GM19043 (cell line): ENCODE measurements at regions not wholly inside any gene's neighbourhood (a gene's known extent, or its start where the extent isn't known, plus 50 kb on each side); places are given as distances from the start of the nearest gene placed in this dataset.

Experiments used
- ATAC-seq: cut with Tn5 transposase; IDR thresholded peaks from one replicate; pipeline ENCODE4 v1.9.1; 2021; ENCODE audit warnings: low read depth; ENCODE audit not compliant: unreplicated experiment

DNA sequence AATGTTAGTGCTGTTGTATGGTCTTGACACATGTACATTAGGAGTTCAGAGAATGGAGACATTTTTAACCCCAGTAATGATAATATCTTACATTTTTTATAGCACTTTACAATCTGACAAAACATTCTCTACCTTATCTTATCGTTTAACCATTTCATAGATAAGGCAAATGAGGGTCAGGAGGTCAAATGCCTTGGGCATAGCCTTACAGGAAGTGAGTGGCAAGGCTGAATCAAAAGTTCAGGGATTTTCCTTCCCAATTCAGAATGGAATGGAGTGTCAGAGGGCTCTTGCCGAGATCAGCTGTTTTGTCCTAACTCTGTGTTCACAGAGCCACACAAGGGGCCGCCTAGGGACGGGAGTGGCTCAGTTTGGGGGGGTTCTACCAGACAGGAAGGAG is 57.6 kb upstream of the AK4 start:
- ATAC-seq = no peak

DNA sequence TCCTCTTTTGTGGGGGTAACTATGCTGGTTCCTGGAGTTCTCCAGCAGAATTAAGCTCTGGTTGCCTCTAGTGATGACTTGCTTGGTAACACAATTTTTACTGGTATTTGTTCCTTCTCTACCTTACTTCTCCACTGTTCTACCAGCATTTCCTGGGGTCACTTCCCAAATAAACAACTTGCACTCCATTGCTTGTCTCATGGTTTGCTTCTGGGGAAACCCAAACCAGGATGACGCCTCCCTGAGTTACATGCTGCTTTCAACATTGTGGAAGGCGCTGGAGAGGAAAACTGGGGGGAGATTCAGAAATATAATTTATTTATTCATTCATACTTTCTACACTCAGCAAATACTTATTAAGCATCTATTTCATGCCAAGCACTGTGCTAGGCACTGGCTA is 55.3 kb upstream of the AK4 start:
- ATAC-seq = no peak

DNA sequence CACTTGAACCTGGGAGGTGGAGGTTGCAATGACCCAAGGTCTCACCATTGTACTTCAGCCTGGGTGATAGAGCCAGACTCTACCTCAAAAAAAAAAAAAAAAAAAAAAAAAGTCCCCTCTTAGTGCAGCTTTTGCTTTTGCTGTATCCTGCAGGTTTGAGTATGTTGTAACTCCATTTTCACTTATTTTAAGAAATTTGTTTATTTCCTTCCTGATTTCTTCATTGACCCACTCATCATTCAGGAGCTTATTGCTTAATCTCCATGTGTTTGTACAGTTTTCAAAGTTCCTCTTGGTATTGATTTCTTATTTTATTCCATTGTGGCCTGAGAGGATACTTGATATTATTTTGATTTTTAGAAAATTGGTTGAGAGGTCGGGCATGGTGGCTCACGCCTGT is 50.9 kb upstream of the AK4 start:
- no peak for ATAC-seq
